Prostate gland (tissue), 2 donors: ENCODE measurements at regions not wholly inside any gene's neighbourhood (a gene's known extent, or its start where the extent isn't known, plus 50 kb on each side); places are given as distances from the start of the nearest gene placed in this dataset.
"Not testable (repeated sequence)": the region's sequence is repeated elsewhere in the genome, so short reads cannot be mapped to it uniquely, and the experiment has no call there.

Experiments
- POLR2A ChIP-seq: fragments of 450-650 bp; IDR thresholded peaks from one replicate; pipeline ENCODE4 v1.6.1; 2016; ENCODE audit warnings: antibody characterized with exemption, mild to moderate bottlenecking
- TF ChIP-seq, protein P1 (sequence below), 4 experiments: fragments of 200-600 bp in 2 of 4; fragments of 450-650 bp in 2 of 4; sonication (generic) in 2 of 4; IDR thresholded peaks; 1 replicate in 3 of 4; 2 replicates in 1 of 4; pipeline ENCODE4 v1.5.1; 2016 to 2019; ENCODE audit warnings: antibody characterized with exemption in 4 of 4, mild to moderate bottlenecking in 2 of 4, moderate library complexity in 2 of 4

DNA sequence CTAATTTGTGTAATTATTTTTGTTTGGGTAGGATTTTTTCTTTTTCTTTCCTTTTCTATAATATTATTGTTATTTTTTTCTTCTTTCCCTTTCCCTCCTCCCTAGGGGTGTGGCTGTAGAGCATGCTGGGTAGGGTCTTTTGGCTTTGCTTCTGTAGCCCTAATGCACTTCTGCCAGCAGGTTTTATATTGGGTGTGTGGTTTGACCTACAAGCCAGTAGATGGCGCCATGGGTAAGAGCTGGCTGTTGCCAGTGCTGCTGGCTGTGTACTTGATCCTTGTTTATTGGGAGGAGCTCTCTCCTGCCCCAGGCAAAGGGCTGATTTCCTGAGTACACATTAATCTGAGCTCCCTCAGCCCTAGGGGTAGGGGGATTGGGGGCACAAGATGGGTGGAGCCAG lies 67.7 kb upstream of the PARP4 start:
- TF ChIP-seq, protein P1, sequence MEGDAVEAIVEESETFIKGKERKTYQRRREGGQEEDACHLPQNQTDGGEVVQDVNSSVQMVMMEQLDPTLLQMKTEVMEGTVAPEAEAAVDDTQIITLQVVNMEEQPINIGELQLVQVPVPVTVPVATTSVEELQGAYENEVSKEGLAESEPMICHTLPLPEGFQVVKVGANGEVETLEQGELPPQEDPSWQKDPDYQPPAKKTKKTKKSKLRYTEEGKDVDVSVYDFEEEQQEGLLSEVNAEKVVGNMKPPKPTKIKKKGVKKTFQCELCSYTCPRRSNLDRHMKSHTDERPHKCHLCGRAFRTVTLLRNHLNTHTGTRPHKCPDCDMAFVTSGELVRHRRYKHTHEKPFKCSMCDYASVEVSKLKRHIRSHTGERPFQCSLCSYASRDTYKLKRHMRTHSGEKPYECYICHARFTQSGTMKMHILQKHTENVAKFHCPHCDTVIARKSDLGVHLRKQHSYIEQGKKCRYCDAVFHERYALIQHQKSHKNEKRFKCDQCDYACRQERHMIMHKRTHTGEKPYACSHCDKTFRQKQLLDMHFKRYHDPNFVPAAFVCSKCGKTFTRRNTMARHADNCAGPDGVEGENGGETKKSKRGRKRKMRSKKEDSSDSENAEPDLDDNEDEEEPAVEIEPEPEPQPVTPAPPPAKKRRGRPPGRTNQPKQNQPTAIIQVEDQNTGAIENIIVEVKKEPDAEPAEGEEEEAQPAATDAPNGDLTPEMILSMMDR (IDR thresholded peaks at IDR 0.05), result peak in 3 of 4 experiments; percentile 46 to 67 (median 59)
- not testable (repeated sequence) for TF ChIP-seq POLR2A
